Fibroblast of skin of left quadriceps (primary cell): ENCODE measurements at regions not wholly inside any gene's neighbourhood (a gene's known extent, or its start where the extent isn't known, plus 50 kb on each side); places are given as distances from the start of the nearest gene placed in this dataset.

ENCODE experiments used
- DNase-seq, 2 experiments: peaks; one replicate each; pipeline ENCODE4 v3.0.0-alpha.2; 2013; ENCODE audit warnings: low read depth in 2 of 2

GRCh38 chr9:115254287-115255180 is 136.6 kb upstream of the TNC start:
- no peak for DNase-seq

- DNase-seq: no peak
Observed at GRCh38 chr9:115261656-115262081, 143.7 kb upstream of the TNC start.

- peak; percentile 64 to 65 for DNase-seq
Observed at GRCh38 chr9:115262477-115262876, 144.5 kb upstream of the TNC start.

- no peak for DNase-seq
Observed at GRCh38 chr9:115262952-115263351, 145.0 kb upstream of the TNC start.

- peak; percentile 66 to 67 for DNase-seq
Observed at GRCh38 chr9:115263371-115264075, 145.6 kb upstream of the TNC start.

- peak; percentile 79 to 81 for DNase-seq
Observed at GRCh38 chr9:115264313-115264712, 146.4 kb upstream of the TNC start.

GRCh38 chr9:115267790-115268189 is 149.8 kb upstream of the TNC start:
- no peak for DNase-seq

GRCh38 chr9:115275753-115276152 is 157.8 kb upstream of the TNC start:
- DNase-seq: no peak

- DNase-seq: no peak
Observed at GRCh38 chr9:115276621-115277020, 158.7 kb upstream of the TNC start.

GRCh38 chr9:115277301-115277700 is 159.3 kb upstream of the TNC start:
- no peak for DNase-seq

- no peak for DNase-seq
Observed at GRCh38 chr9:115278326-115279035, 160.5 kb upstream of the TNC start.

GRCh38 chr9:115283395-115283794 is 165.4 kb upstream of the TNC start:
- no peak for DNase-seq

- no peak for DNase-seq
Observed at GRCh38 chr9:115285836-115286235, 167.9 kb upstream of the TNC start.

- DNase-seq: no peak
Observed at GRCh38 chr9:115286411-115286810, 168.5 kb upstream of the TNC start.

GRCh38 chr9:115289757-115290208 is 171.8 kb upstream of the TNC start:
- DNase-seq: peak; percentile 92 to 93

- peak in 1 of 2 experiments; percentile 17 for DNase-seq
Observed at GRCh38 chr9:115291841-115292240, 173.9 kb upstream of the TNC start.

- no peak for DNase-seq
Observed at GRCh38 chr9:115292584-115293279, 174.8 kb upstream of the TNC start.

- DNase-seq: no peak
Observed at GRCh38 chr9:115295734-115296133, 177.8 kb upstream of the TNC start.

- DNase-seq: no peak
Observed at GRCh38 chr9:115296831-115297565, 179.0 kb upstream of the TNC start.

- DNase-seq: no peak
Observed at GRCh38 chr9:115300116-115300515, 182.2 kb upstream of the TNC start.

- peak; percentile 72 to 76 for DNase-seq
Observed at GRCh38 chr9:115300874-115301273, 182.9 kb upstream of the TNC start.
